Endothelial cell of umbilical vein (primary cell): ENCODE measurements at regions not wholly inside any gene's neighbourhood (a gene's known extent, or its start where the extent isn't known, plus 50 kb on each side); places are given as distances from the start of the nearest gene placed in this dataset.

Source experiments
- BruUV-seq: library from RNA; stranded (reverse); fragments of 400-500 nt; replicated peaks from 2 replicates; lab custom pipeline; 2021; lab: Mats Ljungman, UMichigan
- CTCF ChIA-PET: fragments of 300-600, 350-600 bp; sonication (Branson Sonifier 250); formaldehyde crosslinking; loops from one replicate; lab custom pipeline; 2021; ENCODE audit warnings: antibody characterized with exemption, inconsistent platforms; lab: Charles Lee
- POLR2A ChIA-PET: fragments of 300-600, 350-600 bp; sonication (Branson Sonifier 250); formaldehyde crosslinking; loops from one replicate; lab custom pipeline; 2021; ENCODE audit warnings: antibody characterized with exemption, inconsistent platforms; lab: Charles Lee
- DNase-seq: peaks from one replicate; pipeline ENCODE4 v3.0.0-alpha.2; 2011; ENCODE audit warnings: low read depth, low spot score
- FAIRE-seq: peaks from 2 replicates; lab custom pipeline; 2011; peaks lifted over from hg19 to GRCh38; lab: Jason Lieb, UNC
- H2AFZ ChIP-seq: 2 replicates; pipeline ENCODE4 v1.6.0; 2012; ENCODE audit warnings: low read depth, low read length, control low read depth, inconsistent platforms
- H3K27ac ChIP-seq: 2 replicates; pipeline ENCODE4 v1.5.1; 2011; ENCODE audit warnings: low read depth, mild to moderate bottlenecking, control low read depth, low read length, moderate library complexity; ENCODE audit not compliant: insufficient read depth
- H3K27me3 ChIP-seq, 2 experiments: 2 replicates each; pipeline versions ENCODE4 v1.6.0 to v1.6.1; 2011; ENCODE audit warnings: low read length in 2 of 2, mixed read lengths in 1 of 2; ENCODE audit not compliant: control insufficient read depth in 2 of 2, insufficient read depth in 2 of 2
- H3K36me3 ChIP-seq, 2 experiments: 2 replicates in 1 of 2; 3 replicates in 1 of 2; pipeline ENCODE4 v1.5.1; 2011; ENCODE audit warnings: low read length in 2 of 2, mild to moderate bottlenecking in 1 of 2, moderate library complexity in 1 of 2; ENCODE audit not compliant: control insufficient read depth in 2 of 2, insufficient read depth in 2 of 2; ENCODE audit errors: extremely low read depth in 1 of 2
- H3K4me1 ChIP-seq: 3 replicates; pipeline ENCODE4 v1.5.1; 2011; ENCODE audit warnings: mild to moderate bottlenecking, low read length; ENCODE audit not compliant: control insufficient read depth, insufficient read depth; ENCODE audit errors: extremely low read depth
- H3K4me2 ChIP-seq: 2 replicates; pipeline ENCODE4 v1.6.1; 2011; ENCODE audit warnings: low read length, control low read depth, mixed read lengths; ENCODE audit not compliant: insufficient read depth
- H3K4me3 ChIP-seq, 3 experiments: fragments of 200-600 bp in 1 of 3; sonication (generic), shearing (Covaris generic) in 1 of 3; replicated peaks in 1 of 3; 2 replicates each; pipeline ENCODE4 v1.5.1; 2011 to 2016; ENCODE audit warnings: control low read depth in 3 of 3, low read length in 3 of 3, mild to moderate bottlenecking in 2 of 3, inconsistent platforms in 1 of 3, low read depth in 1 of 3, moderate library complexity in 1 of 3; ENCODE audit not compliant: insufficient read depth in 1 of 3
- H3K79me2 ChIP-seq: 2 replicates; pipeline ENCODE4 v1.6.0; 2012; ENCODE audit warnings: low read length, inconsistent platforms; ENCODE audit not compliant: control insufficient read depth, insufficient read depth
- H3K9ac ChIP-seq: replicated peaks from 2 replicates; pipeline ENCODE3; 2011; ENCODE audit warnings: low read length, control low read depth; ENCODE audit not compliant: insufficient read depth; ENCODE audit errors: extremely low read depth
- H3K9me1 ChIP-seq: replicated peaks from 3 replicates; pipeline ENCODE4 v1.6.0; 2011; ENCODE audit warnings: mild to moderate bottlenecking, low read length; ENCODE audit not compliant: control insufficient read depth, insufficient read depth; ENCODE audit errors: extremely low read depth
- H3K9me3 ChIP-seq: replicated peaks from 2 replicates; pipeline ENCODE4 v1.5.1; 2012; ENCODE audit warnings: low read length, inconsistent platforms; ENCODE audit not compliant: control insufficient read depth, insufficient read depth
- H4K20me1 ChIP-seq: replicated peaks from 2 replicates; pipeline ENCODE3; 2011; ENCODE audit warnings: mild to moderate bottlenecking, low read length; ENCODE audit not compliant: control insufficient read depth, insufficient read depth; ENCODE audit errors: extremely low read depth
- EZH2 ChIP-seq: IDR thresholded peaks from 2 replicates; pipeline ENCODE4 v1.6.1; 2012; ENCODE audit warnings: borderline replicate concordance, low read depth, mild to moderate bottlenecking, moderate library complexity, low read length, inconsistent platforms; ENCODE audit not compliant: severe bottlenecking
- FOS ChIP-seq: IDR thresholded peaks from 2 replicates; pipeline ENCODE4 v1.6.1; 2011; ENCODE audit warnings: mild to moderate bottlenecking, low read length, moderate library complexity, borderline replicate concordance; ENCODE audit not compliant: insufficient read depth
- GATA2 ChIP-seq: IDR thresholded peaks from 2 replicates; pipeline ENCODE4 v1.7.0; 2011; ENCODE audit warnings: low read depth, mild to moderate bottlenecking, moderate library complexity, mixed read lengths, low read length; ENCODE audit not compliant: insufficient read length, insufficient read depth
- JUN ChIP-seq: IDR thresholded peaks from 2 replicates; pipeline ENCODE4 v1.6.1; 2011; ENCODE audit warnings: borderline replicate concordance, low read depth; ENCODE audit not compliant: insufficient read length, insufficient read depth
- MYC ChIP-seq: IDR thresholded peaks from one replicate; pipeline ENCODE4 v1.6.1; 2011; ENCODE audit warnings: mild to moderate bottlenecking, low read depth, low read length
- POLR2A ChIP-seq: IDR thresholded peaks from 2 replicates; pipeline ENCODE4 v1.6.1; 2012; ENCODE audit warnings: low read depth, mild to moderate bottlenecking, control low read depth, low read length
- POLR2AphosphoS5 ChIP-seq: IDR thresholded peaks from 2 replicates; pipeline ENCODE4 v1.6.1; 2012; ENCODE audit warnings: low read depth, mild to moderate bottlenecking, control low read depth, low read length, moderate library complexity; ENCODE audit not compliant: insufficient read depth
- dilution Hi-C: fragments of 300-500 bp; cut with MboI; formaldehyde crosslinking; loops from one replicate; pipeline ENCODE4 v1.15.0; 2019; ENCODE audit warnings: low sequenced_read_pairs; ENCODE audit not compliant: extremely low pct_ligation_motif_present
- intact Hi-C: fragments of 100-400 bp; cut with micrococcal nuclease; formaldehyde crosslinking; loops from one replicate; pipeline ENCODE4 v1.10.0; 2022
- TF ChIP-seq, protein P1 (sequence below): IDR thresholded peaks from 2 replicates; pipeline ENCODE4 v1.6.1; 2011; ENCODE audit not compliant: insufficient read depth, insufficient read length
- TF ChIP-seq, protein P2 (sequence below), 2 donors: IDR thresholded peaks; 1 replicate in 1 of 2; 2 replicates in 1 of 2; pipeline ENCODE4 v1.5.1; 2011; ENCODE audit warnings: low read length in 2 of 2, mild to moderate bottlenecking in 2 of 2, moderate library complexity in 2 of 2, control low read depth in 1 of 2, inconsistent platforms in 1 of 2, low read depth in 1 of 2; ENCODE audit not compliant: insufficient read depth in 1 of 2; ENCODE audit errors: extremely low read depth in 1 of 2

DNA sequence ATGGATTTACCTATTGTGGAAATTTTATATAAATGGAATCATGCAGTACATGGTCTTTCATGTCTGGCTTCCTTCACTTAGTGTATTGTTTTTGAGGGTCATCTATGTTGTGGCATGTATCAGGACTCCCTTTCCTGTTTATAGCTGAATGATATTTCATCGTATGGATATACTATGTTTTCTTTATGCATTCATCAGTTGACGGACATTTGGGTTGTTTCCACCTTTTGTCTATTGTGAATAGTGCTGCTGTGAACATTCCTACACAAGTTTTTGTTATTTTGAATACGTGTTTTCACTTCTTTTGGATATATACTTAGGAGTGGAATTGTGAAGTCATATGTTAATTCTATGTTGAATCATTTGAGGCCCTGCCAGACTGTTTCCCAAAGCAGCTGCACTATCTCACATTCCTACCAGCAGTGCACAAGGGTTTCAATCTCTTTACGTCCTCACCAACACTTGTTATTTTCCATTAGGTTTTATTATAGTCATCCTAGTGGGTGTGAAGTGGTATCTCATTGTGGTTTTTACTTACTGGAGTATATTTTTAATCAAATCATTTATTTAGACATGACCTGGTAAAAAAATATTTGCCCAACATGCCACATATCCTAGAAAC, 262.7 kb downstream of the DLEU7 start:
- no peak overlapping the region for H2AFZ ChIP-seq
- peaks cover 8 to 12% of the 10 kb centered on the region in 2 experiments for H3K27me3 ChIP-seq
- dilution Hi-C loops (no loop called here), intact Hi-C loops (no loop called here)
- H3K79me2 ChIP-seq = no peaks in the 10 kb centered on the region
- no peaks in the 10 kb centered on the region for H3K9me1 ChIP-seq
- H4K20me1 ChIP-seq = no peaks in the 10 kb centered on the region
- CTCF ChIA-PET = no interaction called here
- no peak overlapping the region for H3K4me3 ChIP-seq
- H3K27ac ChIP-seq = no peak overlapping the region
- H3K9me3 ChIP-seq = no peaks in the 10 kb centered on the region
- H3K4me2 ChIP-seq = no peak overlapping the region
- TF ChIP-seq, protein P1, sequence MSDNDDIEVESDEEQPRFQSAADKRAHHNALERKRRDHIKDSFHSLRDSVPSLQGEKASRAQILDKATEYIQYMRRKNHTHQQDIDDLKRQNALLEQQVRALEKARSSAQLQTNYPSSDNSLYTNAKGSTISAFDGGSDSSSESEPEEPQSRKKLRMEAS = no peak
- TF ChIP-seq JUN (no peak), POLR2A (no peak), MYC (no peak), FOS (no peak), POLR2AphosphoS5 (no peak), EZH2 (no peak), GATA2 (no peak)
- TF ChIP-seq, protein P2, sequence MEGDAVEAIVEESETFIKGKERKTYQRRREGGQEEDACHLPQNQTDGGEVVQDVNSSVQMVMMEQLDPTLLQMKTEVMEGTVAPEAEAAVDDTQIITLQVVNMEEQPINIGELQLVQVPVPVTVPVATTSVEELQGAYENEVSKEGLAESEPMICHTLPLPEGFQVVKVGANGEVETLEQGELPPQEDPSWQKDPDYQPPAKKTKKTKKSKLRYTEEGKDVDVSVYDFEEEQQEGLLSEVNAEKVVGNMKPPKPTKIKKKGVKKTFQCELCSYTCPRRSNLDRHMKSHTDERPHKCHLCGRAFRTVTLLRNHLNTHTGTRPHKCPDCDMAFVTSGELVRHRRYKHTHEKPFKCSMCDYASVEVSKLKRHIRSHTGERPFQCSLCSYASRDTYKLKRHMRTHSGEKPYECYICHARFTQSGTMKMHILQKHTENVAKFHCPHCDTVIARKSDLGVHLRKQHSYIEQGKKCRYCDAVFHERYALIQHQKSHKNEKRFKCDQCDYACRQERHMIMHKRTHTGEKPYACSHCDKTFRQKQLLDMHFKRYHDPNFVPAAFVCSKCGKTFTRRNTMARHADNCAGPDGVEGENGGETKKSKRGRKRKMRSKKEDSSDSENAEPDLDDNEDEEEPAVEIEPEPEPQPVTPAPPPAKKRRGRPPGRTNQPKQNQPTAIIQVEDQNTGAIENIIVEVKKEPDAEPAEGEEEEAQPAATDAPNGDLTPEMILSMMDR (IDR thresholded peaks at IDR 0.05; ENCODE audit: extremely low read depth in 1 of 2, insufficient read depth in 1 of 2, low read depth in 1 of 2, low read length in 2 of 2) = no peak
- H3K4me1 ChIP-seq = no peaks in the 10 kb centered on the region
- peak; percentile 38 for DNase-seq
- no peak overlapping the region for H3K9ac ChIP-seq
- H3K36me3 ChIP-seq = no peaks in the 10 kb centered on the region
- BruUV-seq = no TSS peak
- FAIRE-seq = no peak
- POLR2A ChIA-PET = no interaction called here
